ENCODE measurements at regions not wholly inside any gene's neighbourhood (a gene's known extent, or its start where the extent isn't known, plus 50 kb on each side); places are given as distances from the start of the nearest gene placed in this dataset.

DNA sequence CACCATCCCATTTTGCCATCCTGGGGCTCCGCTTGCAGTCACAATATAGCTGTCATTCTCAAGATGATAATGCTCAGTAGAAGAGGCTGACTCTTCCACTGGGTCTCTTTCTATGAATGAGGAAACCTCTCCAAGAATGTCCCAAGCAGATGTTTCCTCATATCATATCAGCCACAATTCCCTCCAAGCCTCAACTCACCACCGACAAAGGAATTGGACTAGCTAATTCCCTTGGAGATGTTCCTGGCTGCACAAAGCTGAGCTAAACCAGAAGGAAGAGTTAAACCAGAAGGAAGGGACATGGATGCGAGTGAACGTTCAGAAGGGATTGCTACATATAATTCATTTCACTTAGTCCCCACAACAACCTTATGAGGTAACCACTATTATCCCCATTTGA, 65.0 kb upstream of the NPAS2 start:
- H4K20me1 ChIP-seq (ENCODE audit: insufficient read depth, low read length): no peaks in the 10 kb centered on the region
- no peak overlapping the region for H3K4me3 ChIP-seq (ENCODE audit: low read depth, low read length, poor library complexity, severe bottlenecking)
- no peaks in the 10 kb centered on the region for H3F3A ChIP-seq (ENCODE audit: insufficient read depth, low read length)
- no peaks in the 10 kb centered on the region for H3K36me3 ChIP-seq (ENCODE audit: insufficient read depth, low read length)
- no peak overlapping the region for H3K27ac ChIP-seq (ENCODE audit: low read depth, low read length, poor library complexity, severe bottlenecking)
- no peaks in the 10 kb centered on the region for H3K4me1 ChIP-seq (ENCODE audit: insufficient read depth, low read length, severe bottlenecking)
- H3K4me2 ChIP-seq (ENCODE audit: low read length): no peak overlapping the region
- H3K27me3 ChIP-seq (ENCODE audit: insufficient read depth, low read length): no peaks in the 10 kb centered on the region
- no peaks in the 10 kb centered on the region for H3K9me2 ChIP-seq (ENCODE audit: low read depth, low read length)
- H3K79me2 ChIP-seq (ENCODE audit: insufficient read depth, low read length): no peaks in the 10 kb centered on the region
- TF ChIP-seq EZH2 (IDR thresholded peaks at IDR 0.05; ENCODE audit: borderline replicate concordance, low read length): no peak
- TF ChIP-seq, protein P1, sequence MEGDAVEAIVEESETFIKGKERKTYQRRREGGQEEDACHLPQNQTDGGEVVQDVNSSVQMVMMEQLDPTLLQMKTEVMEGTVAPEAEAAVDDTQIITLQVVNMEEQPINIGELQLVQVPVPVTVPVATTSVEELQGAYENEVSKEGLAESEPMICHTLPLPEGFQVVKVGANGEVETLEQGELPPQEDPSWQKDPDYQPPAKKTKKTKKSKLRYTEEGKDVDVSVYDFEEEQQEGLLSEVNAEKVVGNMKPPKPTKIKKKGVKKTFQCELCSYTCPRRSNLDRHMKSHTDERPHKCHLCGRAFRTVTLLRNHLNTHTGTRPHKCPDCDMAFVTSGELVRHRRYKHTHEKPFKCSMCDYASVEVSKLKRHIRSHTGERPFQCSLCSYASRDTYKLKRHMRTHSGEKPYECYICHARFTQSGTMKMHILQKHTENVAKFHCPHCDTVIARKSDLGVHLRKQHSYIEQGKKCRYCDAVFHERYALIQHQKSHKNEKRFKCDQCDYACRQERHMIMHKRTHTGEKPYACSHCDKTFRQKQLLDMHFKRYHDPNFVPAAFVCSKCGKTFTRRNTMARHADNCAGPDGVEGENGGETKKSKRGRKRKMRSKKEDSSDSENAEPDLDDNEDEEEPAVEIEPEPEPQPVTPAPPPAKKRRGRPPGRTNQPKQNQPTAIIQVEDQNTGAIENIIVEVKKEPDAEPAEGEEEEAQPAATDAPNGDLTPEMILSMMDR (IDR thresholded peaks at IDR 0.05; ENCODE audit: low read length): no peak
- no peak overlapping the region for H2AFZ ChIP-seq (ENCODE audit: low read length)
- no peak overlapping the region for H3K9ac ChIP-seq (ENCODE audit: low read length)
- H3K9me3 ChIP-seq (ENCODE audit: low read length): no peaks in the 10 kb centered on the region

DNA sequence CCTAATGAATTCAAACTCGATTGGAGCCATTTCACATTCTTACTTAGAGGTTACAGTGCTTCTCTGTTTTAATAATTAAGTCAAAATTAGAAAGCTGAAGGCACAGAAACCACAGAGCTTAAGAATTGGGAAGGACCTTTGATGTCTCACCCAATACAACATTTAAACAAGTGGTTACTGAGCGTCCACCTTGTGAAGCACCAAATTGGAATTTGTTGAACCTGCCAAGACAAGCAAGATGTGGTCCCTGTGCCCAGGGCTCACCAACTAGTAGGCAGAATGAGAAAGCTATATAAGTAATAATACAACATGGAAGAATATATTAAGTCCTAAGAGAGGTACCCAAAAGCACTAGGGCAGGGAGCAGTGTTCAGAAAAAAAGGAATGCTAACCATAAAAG, 64.5 kb upstream of the NPAS2 start:
- Histone ChIP-seq H3K4me3 (ENCODE audit: low read depth, low read length, poor library complexity, severe bottlenecking) (no peak overlapping the region), H3K9me2 (ENCODE audit: low read depth, low read length) (no peaks in the 10 kb centered on the region), H3K36me3 (ENCODE audit: insufficient read depth, low read length) (no peaks in the 10 kb centered on the region), H3K27me3 (ENCODE audit: insufficient read depth, low read length) (no peaks in the 10 kb centered on the region), H3K4me1 (ENCODE audit: insufficient read depth, low read length, severe bottlenecking) (no peaks in the 10 kb centered on the region), H3K9ac (ENCODE audit: low read length) (no peak overlapping the region), H3K27ac (ENCODE audit: low read depth, low read length, poor library complexity, severe bottlenecking) (no peak overlapping the region), H3K79me2 (ENCODE audit: insufficient read depth, low read length) (no peaks in the 10 kb centered on the region), H3F3A (ENCODE audit: insufficient read depth, low read length) (no peaks in the 10 kb centered on the region), H3K9me3 (ENCODE audit: low read length) (no peaks in the 10 kb centered on the region), H3K4me2 (ENCODE audit: low read length) (no peak overlapping the region), H2AFZ (ENCODE audit: low read length) (no peak overlapping the region), H4K20me1 (ENCODE audit: insufficient read depth, low read length) (no peaks in the 10 kb centered on the region)
- TF ChIP-seq EZH2 (IDR thresholded peaks at IDR 0.05; ENCODE audit: borderline replicate concordance, low read length): no peak
- TF ChIP-seq, protein P1 (IDR thresholded peaks at IDR 0.05; ENCODE audit: low read length): no peak

DNA sequence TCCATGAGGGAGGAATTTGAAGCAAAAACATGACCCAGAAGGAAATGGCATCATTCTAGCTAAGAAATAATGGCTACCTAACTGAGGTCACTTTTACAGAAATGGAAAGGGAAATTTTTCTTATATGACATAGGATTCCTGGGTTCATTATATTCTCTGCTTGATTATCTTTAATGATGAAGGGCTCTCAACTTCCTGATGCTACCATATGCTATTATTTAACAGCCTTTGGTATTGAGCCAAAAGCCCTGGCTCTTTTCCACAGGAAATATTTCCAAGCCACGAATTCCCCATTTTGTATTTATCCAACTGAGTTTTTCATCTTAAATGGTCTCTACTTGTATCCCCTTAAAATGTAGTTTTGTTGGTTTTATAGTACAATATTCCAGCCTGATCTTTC, 63.2 kb upstream of the NPAS2 start:
- no peaks in the 10 kb centered on the region for H3K9me3 ChIP-seq (ENCODE audit: low read length)
- TF ChIP-seq, protein P1 (IDR thresholded peaks at IDR 0.05; ENCODE audit: low read length): no peak
- no peak for TF ChIP-seq EZH2 (IDR thresholded peaks at IDR 0.05; ENCODE audit: borderline replicate concordance, low read length)
- H3K4me3 ChIP-seq (ENCODE audit: low read depth, low read length, poor library complexity, severe bottlenecking): no peak overlapping the region
- H3K27ac ChIP-seq (ENCODE audit: low read depth, low read length, poor library complexity, severe bottlenecking): no peak overlapping the region
- H3K4me2 ChIP-seq (ENCODE audit: low read length): no peak overlapping the region
- no peaks in the 10 kb centered on the region for H3K4me1 ChIP-seq (ENCODE audit: insufficient read depth, low read length, severe bottlenecking)
- no peak overlapping the region for H3K9ac ChIP-seq (ENCODE audit: low read length)
- H3K9me2 ChIP-seq (ENCODE audit: low read depth, low read length): no peaks in the 10 kb centered on the region
- no peaks in the 10 kb centered on the region for H3F3A ChIP-seq (ENCODE audit: insufficient read depth, low read length)
- no peaks in the 10 kb centered on the region for H3K27me3 ChIP-seq (ENCODE audit: insufficient read depth, low read length)
- H4K20me1 ChIP-seq (ENCODE audit: insufficient read depth, low read length): no peaks in the 10 kb centered on the region
- H2AFZ ChIP-seq (ENCODE audit: low read length): no peak overlapping the region
- H3K36me3 ChIP-seq (ENCODE audit: insufficient read depth, low read length): no peaks in the 10 kb centered on the region
- H3K79me2 ChIP-seq (ENCODE audit: insufficient read depth, low read length): no peaks in the 10 kb centered on the region

Measured in OCI-LY1 (cell line).